Naive B cell (primary cell): ENCODE measurements at regions not wholly inside any gene's neighbourhood (a gene's known extent, or its start where the extent isn't known, plus 50 kb on each side); places are given as distances from the start of the nearest gene placed in this dataset.
"Not testable (repeated sequence)": the region's sequence is repeated elsewhere in the genome, so short reads cannot be mapped to it uniquely, and the experiment has no call there.

Experiments
- ATAC-seq, 2 donors: fragments of 150-1000 bp; cut with Tn5 transposase; 2 replicates each; pipeline ENCODE4 v1.10.0; 2021; ENCODE audit warnings: low read depth in 2 of 2, mild to moderate bottlenecking in 2 of 2, moderate library complexity in 2 of 2
- DNase-seq: peaks from one replicate; pipeline ENCODE4 v3.0.0; 2022
- H3K27ac Mint-ChIP-seq, 6 donors: one replicate each; pipeline ENCODE4 v1.8.0; 2020 to 2022; ENCODE audit warnings: mild to moderate bottlenecking in 6 of 6, mixed read lengths in 6 of 6, moderate library complexity in 5 of 6, inconsistent platforms in 2 of 6
- H3K27me3 Mint-ChIP-seq, 3 donors: one replicate each; pipeline ENCODE4 v1.8.0; 2021 to 2022; ENCODE audit warnings: mixed read lengths in 3 of 3, mild to moderate bottlenecking in 1 of 3
- H3K36me3 Mint-ChIP-seq, 2 donors: one replicate each; pipeline ENCODE4 v1.8.0; 2020 to 2022; ENCODE audit warnings: mixed read lengths in 2 of 2, inconsistent platforms in 1 of 2, mild to moderate bottlenecking in 1 of 2
- H3K4me1 Mint-ChIP-seq, 3 donors: one replicate each; pipeline ENCODE4 v1.8.0; 2020 to 2022; ENCODE audit warnings: mixed read lengths in 3 of 3, inconsistent platforms in 1 of 3, mild to moderate bottlenecking in 1 of 3, moderate library complexity in 1 of 3
- H3K4me3 Mint-ChIP-seq, 8 donors: one replicate each; pipeline ENCODE4 v1.8.0; 2020 to 2022; ENCODE audit warnings: mild to moderate bottlenecking in 8 of 8, mixed read lengths in 8 of 8, moderate library complexity in 8 of 8, inconsistent platforms in 2 of 8
- H3K9me3 Mint-ChIP-seq, 7 donors: one replicate each; pipeline ENCODE4 v1.8.0; 2020 to 2022; ENCODE audit warnings: mixed read lengths in 7 of 7, mild to moderate bottlenecking in 5 of 7, inconsistent platforms in 2 of 7, moderate library complexity in 1 of 7

- not testable (repeated sequence) for H3K36me3 Mint-ChIP-seq, H3K27ac Mint-ChIP-seq, H3K4me3 Mint-ChIP-seq, H3K27me3 Mint-ChIP-seq, H3K4me1 Mint-ChIP-seq, ATAC-seq, DNase-seq
- peaks cover 0 to 13% (median 3%) of the 10 kb centered on the region in 7 donors for H3K9me3 Mint-ChIP-seq
Observed at GRCh38 chr18:42378854-42379253, 423.8 kb downstream of the PIK3C3 start.

DNA sequence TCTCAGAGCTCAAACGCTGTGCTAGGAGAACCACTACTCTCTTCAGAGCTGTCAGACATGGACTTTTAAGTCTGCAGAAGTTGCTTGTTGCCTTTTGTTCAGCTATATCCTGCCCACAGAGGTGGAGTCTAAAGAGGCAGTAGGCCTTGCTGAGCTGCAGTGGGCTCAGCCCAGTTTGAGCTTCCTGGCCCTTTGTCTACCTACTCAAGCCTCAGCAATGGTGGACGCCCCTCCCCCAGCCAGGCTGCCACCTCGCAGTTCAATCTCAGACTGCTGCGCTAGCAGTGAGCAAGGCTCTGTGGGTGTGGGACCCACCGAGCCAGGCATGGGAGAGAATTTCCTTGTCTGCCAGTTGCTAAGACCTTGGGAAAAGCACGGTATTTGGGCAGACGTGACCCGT, 426.2 kb downstream of the PIK3C3 start:
- not testable (repeated sequence) for H3K4me3 Mint-ChIP-seq, H3K36me3 Mint-ChIP-seq, DNase-seq, H3K27me3 Mint-ChIP-seq, H3K4me1 Mint-ChIP-seq, ATAC-seq, H3K27ac Mint-ChIP-seq
- peaks cover 0 to 18% (median 5%) of the 10 kb centered on the region in 7 donors for H3K9me3 Mint-ChIP-seq

GRCh38 chr18:42392416-42392815, 437.4 kb downstream of the PIK3C3 start:
- Mint-ChIP-seq H3K36me3 (no peaks in the 10 kb centered on the region), H3K27me3 (no peaks in the 10 kb centered on the region), H3K4me3 (no peak overlapping the region), H3K9me3 (peaks cover 0 to 5% (median 0%) of the 10 kb centered on the region in 7 donors), H3K27ac (no peak overlapping the region), H3K4me1 (no peaks in the 10 kb centered on the region)
- ATAC-seq (no peak), DNase-seq (no peak)

GRCh38 chr18:42392926-42393325, 437.9 kb downstream of the PIK3C3 start:
- Mint-ChIP-seq H3K36me3 (no peaks in the 10 kb centered on the region), H3K27me3 (no peaks in the 10 kb centered on the region), H3K4me3 (no peak overlapping the region), H3K9me3 (peaks cover 0 to 5% (median 0%) of the 10 kb centered on the region in 7 donors), H3K27ac (no peak overlapping the region), H3K4me1 (no peaks in the 10 kb centered on the region)
- ATAC-seq (no peak), DNase-seq (no peak)

DNA sequence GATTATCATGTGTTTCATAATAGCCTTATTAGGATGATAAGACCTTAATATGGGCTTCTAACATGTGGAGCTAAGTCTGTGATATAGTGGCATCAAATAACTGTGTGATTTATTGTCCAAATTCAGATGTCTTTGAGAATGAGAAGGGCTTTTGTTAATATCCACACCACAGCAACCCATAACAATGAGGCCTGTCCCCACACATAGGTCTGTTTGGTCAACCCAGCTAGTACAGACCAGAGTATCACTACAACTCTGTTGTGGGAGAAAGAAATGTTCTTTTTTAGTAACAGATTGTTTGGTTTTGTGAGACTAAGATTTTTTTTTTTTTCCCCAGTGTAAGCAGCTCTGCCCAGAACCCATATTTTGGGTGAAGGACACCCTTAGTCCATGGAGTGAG, 439.2 kb downstream of the PIK3C3 start:
- no peaks in the 10 kb centered on the region for H3K36me3 Mint-ChIP-seq
- no peaks in the 10 kb centered on the region for H3K4me1 Mint-ChIP-seq
- DNase-seq (no peak), ATAC-seq (no peak)
- H3K27ac Mint-ChIP-seq = no peak overlapping the region
- peaks cover 0 to 5% (median 0%) of the 10 kb centered on the region in 7 donors for H3K9me3 Mint-ChIP-seq
- no peaks in the 10 kb centered on the region for H3K27me3 Mint-ChIP-seq
- H3K4me3 Mint-ChIP-seq = no peak overlapping the region

GRCh38 chr18:42401131-42401673, 446.2 kb downstream of the PIK3C3 start:
- ATAC-seq (no peak), DNase-seq (no peak)
- no peaks in the 10 kb centered on the region for H3K27me3 Mint-ChIP-seq

DNA sequence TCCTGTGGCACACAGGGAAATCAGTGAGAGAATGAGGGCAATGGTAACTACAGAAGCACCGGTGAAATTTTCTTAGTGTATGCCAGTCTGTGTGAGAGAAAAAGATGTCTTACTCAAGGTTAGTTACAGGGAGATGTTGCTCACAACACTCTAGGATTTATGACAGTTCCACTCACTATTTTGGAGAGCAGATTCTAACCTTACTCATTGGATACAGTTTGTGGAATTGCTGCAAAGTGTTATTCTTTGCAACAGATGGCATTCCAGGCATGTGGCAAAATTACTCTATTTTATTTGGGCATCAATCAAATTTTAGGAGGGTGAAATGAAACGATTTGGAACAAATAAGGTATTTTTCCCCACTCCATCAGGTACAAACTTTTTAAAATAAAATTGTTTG, 449.1 kb downstream of the PIK3C3 start:
- H3K9me3 Mint-ChIP-seq = peaks cover under 1 to 13% (median 5%) of the 10 kb centered on the region in 7 donors
- no peaks in the 10 kb centered on the region for H3K36me3 Mint-ChIP-seq
- no peaks in the 10 kb centered on the region for H3K4me1 Mint-ChIP-seq
- H3K4me3 Mint-ChIP-seq = no peak overlapping the region
- DNase-seq (no peak), ATAC-seq (no peak)
- H3K27me3 Mint-ChIP-seq = no peaks in the 10 kb centered on the region
- no peak overlapping the region for H3K27ac Mint-ChIP-seq

More at GRCh38 chr18:42401131-42401673, 446.2 kb downstream of the PIK3C3 start:
- H3K36me3 Mint-ChIP-seq = no peaks in the 10 kb centered on the region
- peaks cover 0 to 6% (median 0%) of the 10 kb centered on the region in 7 donors for H3K9me3 Mint-ChIP-seq
- no peak overlapping the region for H3K27ac Mint-ChIP-seq
- H3K4me1 Mint-ChIP-seq = no peaks in the 10 kb centered on the region
- H3K4me3 Mint-ChIP-seq = no peak overlapping the region

DNA sequence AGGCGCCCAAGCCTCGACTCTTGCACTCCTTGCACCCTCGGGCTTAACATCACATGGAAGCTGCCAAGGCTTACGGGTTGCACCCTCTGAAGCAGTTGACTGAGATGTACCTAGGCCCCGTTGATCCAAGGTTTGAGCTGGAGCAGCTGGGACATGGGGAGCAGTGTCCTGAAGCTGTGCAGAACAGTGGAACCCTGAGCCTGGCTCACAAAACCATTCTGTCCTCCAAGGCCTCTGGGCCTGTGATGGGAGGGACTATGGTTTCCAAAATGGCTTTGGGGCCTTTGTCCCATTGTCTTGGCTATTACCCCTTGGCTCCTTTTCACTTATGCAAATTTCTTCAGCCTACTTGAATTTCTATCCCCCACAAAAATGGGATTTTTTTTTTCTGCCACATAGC, 454.0 kb downstream of the PIK3C3 start:
- Mint-ChIP-seq H3K36me3 (no peaks in the 10 kb centered on the region), H3K27ac (no peak overlapping the region), H3K4me1 (no peaks in the 10 kb centered on the region), H3K9me3 (peaks cover 5 to 15% (median 14%) of the 10 kb centered on the region in 7 donors), H3K27me3 (no peaks in the 10 kb centered on the region), H3K4me3 (no peak overlapping the region)
- DNase-seq = no peak
- no peak for ATAC-seq

DNA sequence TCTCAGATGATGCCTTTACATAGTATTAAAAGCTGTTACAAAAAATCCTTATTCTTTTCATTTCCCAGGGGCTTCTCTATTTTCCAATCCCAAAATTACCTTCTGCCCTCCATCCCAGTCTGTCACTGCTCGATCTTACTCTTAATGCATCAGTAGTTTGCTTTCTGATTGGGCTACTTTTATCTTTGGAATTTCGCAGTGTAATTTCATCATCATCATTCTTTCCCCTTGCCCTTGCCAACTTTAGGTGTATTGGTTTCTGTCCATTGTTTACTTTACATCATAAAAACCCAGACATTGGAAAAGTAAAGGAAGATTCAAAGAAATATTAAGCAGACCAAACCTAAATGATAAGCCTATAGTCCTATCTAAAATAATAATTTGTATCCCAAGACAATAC, 457.2 kb downstream of the PIK3C3 start:
- Mint-ChIP-seq H3K27ac (no peak overlapping the region), H3K36me3 (no peaks in the 10 kb centered on the region), H3K4me3 (no peak overlapping the region), H3K27me3 (no peaks in the 10 kb centered on the region), H3K9me3 (peaks cover 5 to 15% (median 12%) of the 10 kb centered on the region in 7 donors), H3K4me1 (no peaks in the 10 kb centered on the region)
- DNase-seq (no peak), ATAC-seq (no peak)

GRCh38 chr18:42412896-42413295, 457.9 kb downstream of the PIK3C3 start:
- Mint-ChIP-seq H3K9me3 (peaks cover 2 to 14% (median 12%) of the 10 kb centered on the region in 7 donors), H3K4me1 (no peaks in the 10 kb centered on the region), H3K27me3 (no peaks in the 10 kb centered on the region), H3K4me3 (peak overlapping the region in 1 of 8 donors; percentile 36), H3K36me3 (no peaks in the 10 kb centered on the region), H3K27ac (no peak overlapping the region)
- ATAC-seq (no peak), DNase-seq (no peak)

- no peaks in the 10 kb centered on the region for H3K27me3 Mint-ChIP-seq
- ATAC-seq (no peak), DNase-seq (no peak)
- H3K36me3 Mint-ChIP-seq = no peaks in the 10 kb centered on the region
- H3K4me1 Mint-ChIP-seq = no peaks in the 10 kb centered on the region
- H3K9me3 Mint-ChIP-seq = peaks cover 2 to 14% (median 9%) of the 10 kb centered on the region in 7 donors
- no peak overlapping the region for H3K27ac Mint-ChIP-seq
- H3K4me3 Mint-ChIP-seq = no peak overlapping the region
Observed at GRCh38 chr18:42413870-42414269, 458.8 kb downstream of the PIK3C3 start.

DNA sequence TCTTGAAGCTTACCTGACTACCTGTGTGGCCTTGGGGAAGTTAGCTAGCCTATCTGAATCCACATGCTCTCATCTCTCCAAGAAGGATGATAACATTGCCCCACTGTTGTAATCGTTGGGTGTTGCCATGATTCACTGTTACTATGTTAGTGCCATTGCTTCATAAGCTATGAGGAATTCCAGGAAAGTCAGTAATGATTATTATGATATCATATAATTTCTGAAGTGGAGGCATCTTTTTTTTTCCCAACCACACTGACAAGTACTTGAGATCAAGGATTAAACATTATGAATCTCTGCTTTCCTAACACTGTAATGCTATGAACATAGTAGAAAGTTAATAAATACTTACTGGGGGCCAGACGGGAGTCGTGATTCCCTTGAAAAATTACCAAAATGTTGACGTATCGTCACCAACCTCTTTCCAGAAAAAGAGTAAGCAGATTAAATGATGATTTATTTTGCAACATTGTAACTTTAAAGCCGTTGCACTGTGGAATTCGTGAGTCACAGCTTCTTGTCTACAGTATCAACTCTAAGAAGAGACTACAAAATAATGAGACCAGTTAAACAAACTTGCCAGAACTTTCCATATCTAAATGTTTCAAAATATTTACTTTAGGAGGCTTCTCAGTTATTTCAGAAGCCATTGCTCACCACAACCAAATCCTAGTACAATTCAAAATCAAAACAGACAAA, 459.9 kb downstream of the PIK3C3 start:
- ATAC-seq = no peak
- Mint-ChIP-seq H3K9me3 (peaks cover 0 to 7% (median 5%) of the 10 kb centered on the region in 7 donors), H3K27me3 (no peaks in the 10 kb centered on the region), H3K27ac (no peak overlapping the region), H3K4me3 (no peak overlapping the region), H3K4me1 (no peaks in the 10 kb centered on the region), H3K36me3 (no peaks in the 10 kb centered on the region)
- no peak for DNase-seq

- Mint-ChIP-seq H3K36me3 (no peaks in the 10 kb centered on the region), H3K4me3 (no peak overlapping the region), H3K27me3 (no peaks in the 10 kb centered on the region), H3K4me1 (no peaks in the 10 kb centered on the region), H3K9me3 (peaks cover 0 to 9% (median 6%) of the 10 kb centered on the region in 7 donors), H3K27ac (no peak overlapping the region)
- DNase-seq (no peak), ATAC-seq (no peak)
Observed at GRCh38 chr18:42417189-42417588, 462.2 kb downstream of the PIK3C3 start.

- Mint-ChIP-seq H3K4me3 (no peak overlapping the region), H3K36me3 (no peaks in the 10 kb centered on the region), H3K4me1 (no peaks in the 10 kb centered on the region), H3K27me3 (no peaks in the 10 kb centered on the region), H3K27ac (no peak overlapping the region), H3K9me3 (peaks cover 0 to 6% (median 1%) of the 10 kb centered on the region in 7 donors)
- ATAC-seq (no peak), DNase-seq (no peak)
Observed at GRCh38 chr18:42418121-42418520, 463.1 kb downstream of the PIK3C3 start.
